Activated T-cell treated with anti-CD3 and anti-CD28 coated beads, Interleukin-2, amount 50 U/mL, for 1 hour (primary cell): ENCODE measurements at regions not wholly inside any gene's neighbourhood (a gene's known extent, or its start where the extent isn't known, plus 50 kb on each side); places are given as distances from the start of the nearest gene placed in this dataset.

Source experiments
- DNase-seq: peaks from one replicate; pipeline ENCODE4 v3.0.0-alpha.2; 2020

- no peak for DNase-seq
These were observed 292.2 kb upstream of the NPVF start for GRCh38 chr7:25520516-25520915.

DNA sequence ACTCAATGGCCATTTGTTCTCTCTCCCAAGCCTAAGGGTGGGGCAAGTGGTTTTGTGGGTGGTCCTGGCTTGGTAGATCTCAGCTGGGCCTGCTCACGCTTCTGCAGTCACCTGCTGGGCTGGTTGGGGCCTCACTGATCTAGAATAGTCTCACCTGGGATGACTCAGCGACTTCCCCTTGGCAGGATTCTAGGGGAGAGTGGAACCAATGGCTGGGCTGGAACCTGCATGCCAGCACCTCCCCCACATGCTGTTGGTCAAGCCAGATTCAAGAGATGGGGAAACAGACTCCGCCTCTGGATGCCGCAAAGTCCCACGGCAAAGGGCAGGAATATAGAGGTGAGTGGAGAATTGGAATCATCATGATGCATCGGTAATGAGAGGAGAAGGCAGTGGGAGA, 292.9 kb upstream of the NPVF start:
- no peak for DNase-seq

GRCh38 chr7:25522727-25523126, 294.4 kb upstream of the NPVF start:
- DNase-seq, result no peak

GRCh38 chr7:25527665-25528170, 299.4 kb upstream of the NPVF start:
- DNase-seq, result no peak

DNA sequence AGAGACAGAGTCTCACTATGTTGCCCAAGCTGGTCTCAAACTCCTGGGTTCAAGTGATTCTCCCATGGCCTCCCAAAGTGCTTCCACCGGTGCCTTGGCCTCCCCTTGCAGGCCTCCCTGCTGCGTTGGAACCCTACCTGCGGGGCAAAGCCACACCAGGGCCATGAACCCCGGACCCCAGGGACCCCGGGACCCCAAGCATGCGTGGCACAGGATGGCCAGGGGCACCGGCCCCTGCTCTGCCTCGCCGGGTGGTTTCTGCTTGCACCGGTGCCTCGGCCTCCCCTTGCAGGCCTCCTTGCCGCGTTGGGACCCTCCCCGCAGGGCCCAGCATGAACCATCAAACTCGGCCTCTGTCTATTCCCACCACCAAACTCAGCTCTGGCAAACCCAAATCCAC, 301.0 kb upstream of the NPVF start:
- no peak for DNase-seq

DNA sequence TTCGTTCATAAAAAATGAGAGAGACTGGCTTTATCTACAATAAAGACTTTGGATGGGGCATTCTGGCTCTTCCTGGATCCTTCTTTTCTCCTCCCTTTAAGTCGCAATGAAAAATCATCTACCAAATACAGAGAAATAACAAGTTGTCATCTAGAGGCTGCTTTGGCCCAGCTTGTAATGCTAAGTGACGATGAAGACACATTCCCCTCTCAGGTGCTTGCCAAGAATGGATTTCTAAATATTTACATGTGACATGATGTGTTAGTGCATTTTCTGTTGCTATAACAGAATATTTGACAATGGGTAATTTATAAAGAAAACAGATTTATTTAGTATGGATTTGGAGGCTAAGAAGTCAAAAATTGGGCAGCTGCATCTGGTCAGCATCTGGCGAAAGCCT, 308.6 kb upstream of the NPVF start:
- DNase-seq, result no peak

DNA sequence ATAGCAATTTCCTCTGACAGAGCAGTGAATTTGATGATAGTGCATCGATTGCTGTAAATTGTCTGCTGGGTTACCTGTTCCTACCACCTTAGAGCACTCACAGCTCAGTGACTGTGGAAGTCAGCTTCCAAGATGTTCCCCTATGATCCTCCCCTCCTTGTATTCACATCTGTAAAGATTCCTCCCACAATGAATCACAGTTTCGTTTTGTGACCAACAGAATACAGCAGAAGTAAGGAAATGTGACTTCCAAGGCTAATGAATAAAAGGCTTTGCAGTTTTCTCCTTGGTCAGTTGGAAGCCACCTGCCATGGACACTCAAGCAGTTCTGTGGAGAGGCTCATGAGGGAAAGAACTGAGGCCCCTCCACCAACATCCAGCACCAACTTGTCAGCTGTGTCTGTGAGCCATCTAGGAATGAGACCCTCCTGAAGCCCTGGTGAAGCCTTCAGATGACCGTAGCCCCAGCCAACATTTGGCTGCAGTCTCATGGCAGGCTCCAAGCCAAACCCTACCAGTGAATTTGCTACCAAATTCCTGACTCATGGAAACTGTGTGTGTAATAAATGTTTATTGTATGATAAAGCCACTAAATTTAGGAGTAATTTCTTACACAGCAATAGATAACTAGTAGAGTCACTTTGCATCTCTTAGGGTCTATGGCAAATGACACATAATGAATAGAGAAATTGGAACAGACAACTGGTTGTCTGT, 309.5 kb upstream of the NPVF start:
- no peak for DNase-seq

DNA sequence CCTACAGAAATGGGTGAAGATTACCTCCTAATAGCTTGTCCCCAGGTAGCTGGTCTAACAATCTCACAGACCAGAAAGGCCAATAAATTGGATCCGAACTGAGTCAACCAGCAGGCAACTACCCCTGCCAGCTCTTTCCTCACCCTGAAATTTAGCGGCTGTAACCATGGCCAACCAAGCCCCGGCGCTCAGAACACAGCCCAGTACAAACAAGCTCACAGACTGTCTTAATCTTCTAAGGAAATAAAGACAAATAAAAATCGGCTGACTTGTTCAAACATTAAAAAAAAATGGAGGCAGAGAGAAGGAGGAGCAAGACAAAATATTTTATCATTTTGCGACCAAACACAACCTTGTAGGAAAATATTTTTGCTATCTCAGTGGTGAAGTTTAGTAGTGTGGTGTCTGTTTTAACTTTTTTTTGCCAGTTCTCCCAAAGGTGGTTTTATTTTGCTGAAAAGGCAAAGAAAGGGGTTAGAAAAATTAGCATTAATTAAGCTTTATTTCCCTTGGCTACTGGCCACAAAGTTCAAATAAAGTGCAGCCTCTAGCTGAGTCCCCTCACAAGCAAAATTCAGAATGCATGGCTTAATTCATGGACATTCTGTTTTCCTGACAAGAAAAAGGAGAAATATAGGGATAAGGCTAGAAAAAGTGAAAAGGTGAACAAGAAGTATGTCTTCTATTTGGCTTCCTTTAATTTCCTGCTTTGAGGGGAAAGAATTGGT, 313.0 kb upstream of the NPVF start:
- DNase-seq, result no peak

DNA sequence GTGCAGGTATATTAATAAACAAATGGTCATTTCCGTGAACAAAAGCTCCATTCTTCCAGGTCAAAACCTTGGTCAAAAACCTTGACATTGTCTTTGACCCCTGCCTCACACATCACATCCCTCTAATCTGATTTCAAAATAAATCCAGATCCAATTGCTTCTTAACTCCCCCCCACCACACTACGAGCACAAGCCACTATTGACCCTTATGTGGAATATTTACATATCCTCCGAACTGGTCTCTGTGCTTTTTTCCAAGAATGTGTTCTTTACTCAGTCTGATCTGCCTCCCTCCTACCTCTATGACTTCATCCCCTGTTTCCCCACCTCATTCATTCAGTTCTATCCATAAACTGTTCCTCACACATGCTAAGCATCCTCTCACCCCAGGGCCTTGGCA, 313.6 kb upstream of the NPVF start:
- DNase-seq, result no peak

DNA sequence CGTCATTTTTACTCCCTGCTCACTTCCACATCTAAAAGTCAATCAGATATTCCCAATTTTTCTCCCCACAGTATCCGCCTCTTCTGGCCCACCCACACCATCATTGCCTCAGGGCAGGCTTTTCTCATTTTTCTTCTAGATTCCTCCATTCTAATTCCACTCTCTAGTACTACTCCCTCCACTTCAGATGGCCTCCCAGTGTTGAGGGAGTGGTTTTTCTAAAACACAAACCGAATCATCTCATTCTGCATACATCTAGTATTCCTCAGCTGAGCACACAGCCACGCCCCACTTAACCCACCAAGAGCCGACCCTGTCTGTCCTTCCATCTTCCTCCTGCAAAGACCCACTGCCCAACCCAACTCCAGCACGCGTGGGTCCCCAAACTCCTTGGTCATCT, 314.9 kb upstream of the NPVF start:
- no peak for DNase-seq

DNA sequence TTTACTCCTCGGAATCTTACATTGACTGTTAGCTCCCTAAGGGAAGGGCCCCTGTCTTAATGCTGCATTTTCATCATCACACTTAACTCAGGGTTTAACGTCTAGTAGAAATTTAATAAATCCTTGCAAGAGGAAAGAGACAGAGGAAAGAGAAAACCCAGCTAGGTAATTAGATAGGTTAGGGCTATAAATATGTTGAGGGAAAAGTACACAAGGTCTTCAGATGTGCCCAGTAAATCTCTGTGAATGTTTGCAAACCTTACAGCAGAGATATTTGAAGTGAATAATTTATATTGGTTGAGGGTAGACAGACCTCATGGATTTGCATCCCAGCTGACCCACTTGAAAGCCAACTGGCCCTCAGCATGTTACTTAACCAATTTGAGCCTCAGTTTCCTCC, 315.5 kb upstream of the NPVF start:
- no peak for DNase-seq

DNA sequence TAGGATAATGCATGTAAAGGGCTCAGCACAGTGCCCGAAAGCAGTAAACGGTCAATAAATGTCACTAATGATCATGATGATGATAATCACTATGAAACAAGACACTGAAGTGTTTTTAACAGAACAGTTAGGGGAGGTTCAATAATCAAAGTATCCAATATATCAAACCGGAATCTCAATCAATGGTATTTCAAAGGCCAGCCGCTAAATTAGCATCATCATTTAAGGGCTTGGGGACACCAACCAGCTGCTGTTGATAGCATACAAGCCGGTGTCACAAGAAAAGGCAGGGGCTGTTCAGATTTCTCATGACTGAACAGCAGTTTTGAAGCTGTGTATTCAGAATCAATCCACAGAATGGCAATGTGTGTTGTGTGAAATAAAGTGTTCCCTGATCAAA, 316.0 kb upstream of the NPVF start:
- no peak for DNase-seq

GRCh38 chr7:25545124-25546008, 317.1 kb upstream of the NPVF start:
- no peak for DNase-seq

- DNase-seq, result no peak
These were observed 318.0 kb upstream of the NPVF start for GRCh38 chr7:25546306-25546705.

- DNase-seq, result no peak
These were observed 321.1 kb upstream of the NPVF start for GRCh38 chr7:25549271-25549921.

- no peak for DNase-seq
These were observed 321.9 kb upstream of the NPVF start for GRCh38 chr7:25550149-25550548.

- DNase-seq, result no peak
These were observed 324.7 kb upstream of the NPVF start for GRCh38 chr7:25552998-25553397.

DNA sequence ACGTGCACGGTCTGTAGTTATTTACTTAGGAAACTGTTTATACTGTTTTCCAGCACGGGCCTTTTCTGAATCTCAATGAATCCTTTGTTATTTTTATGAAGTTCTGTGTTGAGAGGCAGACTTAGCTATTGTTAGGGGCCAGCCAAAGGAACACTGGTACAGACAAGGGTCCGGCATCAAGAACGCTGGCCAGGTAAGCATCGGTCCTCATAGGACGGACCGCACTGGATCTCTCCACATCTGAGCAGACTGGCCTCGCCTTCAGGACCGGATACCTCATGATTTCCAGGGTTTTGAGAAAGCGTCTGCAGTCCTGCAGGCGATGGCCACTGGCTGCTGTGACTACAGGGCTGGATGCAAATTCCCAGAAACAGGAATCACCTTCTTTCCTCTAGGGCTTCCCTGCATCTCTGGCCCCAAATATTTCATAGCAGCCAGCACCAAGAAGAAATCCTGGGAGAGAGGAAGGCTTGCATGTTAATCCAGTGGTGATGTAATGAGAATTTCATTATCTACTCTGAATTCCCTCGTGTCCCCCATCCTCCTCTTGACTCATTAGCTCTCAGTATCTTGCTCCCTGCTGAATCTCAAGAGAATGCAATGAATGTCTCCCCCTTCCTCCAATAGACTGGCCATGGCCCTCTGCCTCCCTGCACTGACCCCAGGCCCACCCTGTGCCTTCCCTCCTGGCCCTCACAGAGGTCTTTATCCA, 325.4 kb upstream of the NPVF start:
- DNase-seq, result no peak

- DNase-seq, result no peak
These were observed 329.2 kb upstream of the NPVF start for GRCh38 chr7:25557379-25557917.

- no peak for DNase-seq
These were observed 329.6 kb upstream of the NPVF start for GRCh38 chr7:25557930-25558329.

GRCh38 chr7:25558605-25559004, 330.3 kb upstream of the NPVF start:
- DNase-seq, result no peak
